Breast epithelium (tissue), 3 donors: ENCODE measurements at regions not wholly inside any gene's neighbourhood (a gene's known extent, or its start where the extent isn't known, plus 50 kb on each side); places are given as distances from the start of the nearest gene placed in this dataset.

Experiments
- POLR2A ChIP-seq: fragments of 450-650 bp; IDR thresholded peaks from one replicate; pipeline ENCODE4 v1.6.1; 2016; ENCODE audit warnings: antibody characterized with exemption, mild to moderate bottlenecking, moderate library complexity
- POLR2AphosphoS5 ChIP-seq, 3 donors: sonication (generic); formaldehyde crosslinking; IDR thresholded peaks; one replicate each; pipeline ENCODE4 v1.6.1; 2017; ENCODE audit warnings: antibody characterized with exemption in 3 of 3
- TF ChIP-seq, protein P1 (sequence below), 3 donors: fragments of 450-650 bp; IDR thresholded peaks; one replicate each; pipeline ENCODE4 v1.5.1; 2016 to 2017; ENCODE audit warnings: antibody characterized with exemption in 3 of 3, mild to moderate bottlenecking in 3 of 3, moderate library complexity in 3 of 3

DNA sequence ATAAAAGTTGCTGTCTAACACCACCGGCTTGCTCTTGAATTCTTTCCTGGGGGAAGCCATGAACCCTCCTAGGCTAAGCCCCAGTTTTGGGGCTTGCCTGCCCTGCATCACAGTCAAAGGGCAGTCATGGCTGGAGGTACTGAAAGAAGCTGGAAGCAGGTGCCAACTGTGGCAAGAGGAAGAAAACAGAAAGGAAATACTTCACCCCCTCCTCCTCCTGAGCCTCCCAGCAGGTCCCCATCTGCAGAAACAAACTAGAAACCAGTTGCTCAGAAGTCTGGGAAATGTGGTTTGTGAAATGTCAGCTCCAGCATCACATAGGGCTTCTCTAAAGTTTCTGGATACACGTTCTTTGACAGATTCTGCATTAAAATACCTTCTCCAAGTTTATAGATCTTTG lies 150.0 kb upstream of the PSMD7 start:
- TF ChIP-seq, protein P1, sequence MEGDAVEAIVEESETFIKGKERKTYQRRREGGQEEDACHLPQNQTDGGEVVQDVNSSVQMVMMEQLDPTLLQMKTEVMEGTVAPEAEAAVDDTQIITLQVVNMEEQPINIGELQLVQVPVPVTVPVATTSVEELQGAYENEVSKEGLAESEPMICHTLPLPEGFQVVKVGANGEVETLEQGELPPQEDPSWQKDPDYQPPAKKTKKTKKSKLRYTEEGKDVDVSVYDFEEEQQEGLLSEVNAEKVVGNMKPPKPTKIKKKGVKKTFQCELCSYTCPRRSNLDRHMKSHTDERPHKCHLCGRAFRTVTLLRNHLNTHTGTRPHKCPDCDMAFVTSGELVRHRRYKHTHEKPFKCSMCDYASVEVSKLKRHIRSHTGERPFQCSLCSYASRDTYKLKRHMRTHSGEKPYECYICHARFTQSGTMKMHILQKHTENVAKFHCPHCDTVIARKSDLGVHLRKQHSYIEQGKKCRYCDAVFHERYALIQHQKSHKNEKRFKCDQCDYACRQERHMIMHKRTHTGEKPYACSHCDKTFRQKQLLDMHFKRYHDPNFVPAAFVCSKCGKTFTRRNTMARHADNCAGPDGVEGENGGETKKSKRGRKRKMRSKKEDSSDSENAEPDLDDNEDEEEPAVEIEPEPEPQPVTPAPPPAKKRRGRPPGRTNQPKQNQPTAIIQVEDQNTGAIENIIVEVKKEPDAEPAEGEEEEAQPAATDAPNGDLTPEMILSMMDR (IDR thresholded peaks at IDR 0.05): no peak
- TF ChIP-seq POLR2AphosphoS5 (IDR thresholded peaks at IDR 0.05) (no peak), POLR2A (no peak)
